A673 (cell line): ENCODE measurements at regions not wholly inside any gene's neighbourhood (a gene's known extent, or its start where the extent isn't known, plus 50 kb on each side); places are given as distances from the start of the nearest gene placed in this dataset.

Experiments
- EZH2 ChIP-seq: fragments of 200-600 bp; sonication (generic); IDR thresholded peaks from 2 replicates; pipeline ENCODE4 v1.6.1; 2017; ENCODE audit warnings: borderline replicate concordance, low read depth, mild to moderate bottlenecking, mixed read lengths, antibody characterized with exemption, low read length; ENCODE audit not compliant: poor library complexity, severe bottlenecking
- TF ChIP-seq, protein P1 (sequence below): fragments of 300-800, 200-600 bp; sonication (generic); conservative IDR thresholded peaks from 2 replicates; pipeline ENCODE4 v1.5.1; 2017; ENCODE audit warnings: low read depth, mild to moderate bottlenecking, antibody characterized with exemption, low read length, moderate library complexity, mixed read lengths

DNA sequence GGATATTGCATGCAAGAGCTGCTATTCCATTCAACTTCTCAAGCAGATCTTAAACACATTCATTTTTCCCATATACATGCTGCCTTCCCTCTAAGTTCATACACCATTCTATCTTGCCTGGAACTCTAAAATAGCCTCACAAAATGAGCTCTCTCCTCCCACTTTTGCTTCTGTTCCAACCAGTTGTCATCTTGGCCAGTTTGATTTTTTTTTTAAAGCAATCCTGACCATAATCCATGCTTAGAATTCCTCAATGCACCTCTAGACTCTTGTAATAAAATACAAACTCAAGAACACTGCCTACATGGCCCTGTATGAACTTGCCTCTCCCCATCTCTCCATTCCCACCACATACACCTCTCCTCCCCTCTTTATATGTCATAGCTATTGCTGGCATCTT is 68.6 kb upstream of the NPHP3 start:
- TF ChIP-seq, protein P1, sequence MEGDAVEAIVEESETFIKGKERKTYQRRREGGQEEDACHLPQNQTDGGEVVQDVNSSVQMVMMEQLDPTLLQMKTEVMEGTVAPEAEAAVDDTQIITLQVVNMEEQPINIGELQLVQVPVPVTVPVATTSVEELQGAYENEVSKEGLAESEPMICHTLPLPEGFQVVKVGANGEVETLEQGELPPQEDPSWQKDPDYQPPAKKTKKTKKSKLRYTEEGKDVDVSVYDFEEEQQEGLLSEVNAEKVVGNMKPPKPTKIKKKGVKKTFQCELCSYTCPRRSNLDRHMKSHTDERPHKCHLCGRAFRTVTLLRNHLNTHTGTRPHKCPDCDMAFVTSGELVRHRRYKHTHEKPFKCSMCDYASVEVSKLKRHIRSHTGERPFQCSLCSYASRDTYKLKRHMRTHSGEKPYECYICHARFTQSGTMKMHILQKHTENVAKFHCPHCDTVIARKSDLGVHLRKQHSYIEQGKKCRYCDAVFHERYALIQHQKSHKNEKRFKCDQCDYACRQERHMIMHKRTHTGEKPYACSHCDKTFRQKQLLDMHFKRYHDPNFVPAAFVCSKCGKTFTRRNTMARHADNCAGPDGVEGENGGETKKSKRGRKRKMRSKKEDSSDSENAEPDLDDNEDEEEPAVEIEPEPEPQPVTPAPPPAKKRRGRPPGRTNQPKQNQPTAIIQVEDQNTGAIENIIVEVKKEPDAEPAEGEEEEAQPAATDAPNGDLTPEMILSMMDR = no peak
- no peak for TF ChIP-seq EZH2
